Islet precursor cell (in vitro differentiated cells): ENCODE measurements at regions not wholly inside any gene's neighbourhood (a gene's known extent, or its start where the extent isn't known, plus 50 kb on each side); places are given as distances from the start of the nearest gene placed in this dataset.

Experiments
- DNase-seq: peaks from one replicate; pipeline ENCODE4 v3.0.0-alpha.2; 2018

DNA sequence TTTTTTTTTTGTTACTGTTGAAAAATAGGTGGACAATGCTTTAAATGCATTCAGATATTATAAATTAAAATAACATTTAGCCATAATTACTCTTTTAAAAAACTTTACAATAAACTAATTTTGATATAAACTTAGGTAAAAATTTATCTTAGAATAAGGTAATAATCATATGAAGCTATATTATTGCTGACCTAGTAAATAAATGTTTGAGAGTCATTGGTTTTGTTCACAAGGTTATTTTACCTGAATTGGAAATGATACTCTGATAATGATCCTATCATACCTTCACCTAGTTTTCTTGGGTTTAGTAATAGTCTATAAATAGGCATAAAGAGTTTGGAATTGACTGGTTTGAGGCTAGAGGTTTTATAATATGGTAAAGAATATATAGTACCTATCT lies 1076.4 kb upstream of the CDH6 start:
- no peak for DNase-seq

DNA sequence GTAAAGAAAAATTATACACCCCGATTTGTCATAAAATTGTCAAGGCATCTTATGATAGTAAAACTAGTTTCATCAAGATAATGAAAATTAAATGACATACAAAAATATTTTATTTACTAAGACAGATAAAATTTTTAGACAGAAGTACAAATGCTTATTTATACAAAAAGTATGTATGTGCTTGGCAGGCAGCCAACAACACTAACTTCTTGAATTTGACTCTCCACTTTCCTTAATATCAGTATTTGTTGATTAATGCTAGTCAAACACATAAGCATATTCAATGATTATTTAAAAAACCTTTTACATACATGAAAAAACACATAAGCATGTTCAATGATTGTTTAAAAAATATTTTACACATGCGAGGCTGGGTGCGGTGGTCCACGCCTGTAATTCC lies 1079.9 kb upstream of the CDH6 start:
- DNase-seq: no peak

DNA sequence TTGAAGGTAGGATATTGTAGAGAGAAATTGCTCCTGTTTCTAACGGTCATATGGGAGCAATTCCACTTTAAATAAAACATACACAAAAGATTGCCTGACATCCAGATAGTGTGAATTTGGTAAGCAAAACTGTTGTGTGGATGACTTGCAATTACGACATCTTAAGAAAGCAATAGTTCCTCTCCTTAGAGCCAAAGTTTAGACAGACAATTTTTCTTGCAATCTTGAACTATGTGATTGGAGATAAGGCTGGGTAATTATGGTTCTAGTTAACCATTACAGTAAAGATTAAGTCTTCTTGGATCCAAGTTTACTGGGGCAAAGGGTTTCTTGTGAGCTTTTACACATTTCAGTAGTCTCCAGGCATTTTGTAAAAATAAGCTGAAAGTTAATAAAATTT lies 1080.6 kb upstream of the CDH6 start:
- no peak for DNase-seq

DNA sequence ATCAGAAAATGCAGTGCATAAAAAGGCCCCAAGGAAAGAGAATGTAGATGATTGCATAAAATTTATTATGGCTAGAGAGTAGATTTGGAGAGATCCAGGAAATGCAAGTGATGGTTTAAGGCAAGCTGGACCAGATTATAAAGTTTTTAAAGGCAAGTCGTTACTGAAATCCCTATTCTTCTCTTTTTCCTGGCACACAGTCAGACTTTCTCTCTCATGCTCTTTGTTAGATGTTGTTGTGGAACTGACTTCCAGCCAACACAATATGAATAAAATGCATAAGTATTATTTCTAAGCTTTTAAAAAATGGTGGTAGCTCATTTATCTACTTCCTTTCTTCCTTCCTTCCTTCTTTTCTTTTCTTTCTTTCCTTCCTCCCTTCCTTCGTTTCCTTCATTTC lies 1085.4 kb upstream of the CDH6 start:
- no peak for DNase-seq

DNA sequence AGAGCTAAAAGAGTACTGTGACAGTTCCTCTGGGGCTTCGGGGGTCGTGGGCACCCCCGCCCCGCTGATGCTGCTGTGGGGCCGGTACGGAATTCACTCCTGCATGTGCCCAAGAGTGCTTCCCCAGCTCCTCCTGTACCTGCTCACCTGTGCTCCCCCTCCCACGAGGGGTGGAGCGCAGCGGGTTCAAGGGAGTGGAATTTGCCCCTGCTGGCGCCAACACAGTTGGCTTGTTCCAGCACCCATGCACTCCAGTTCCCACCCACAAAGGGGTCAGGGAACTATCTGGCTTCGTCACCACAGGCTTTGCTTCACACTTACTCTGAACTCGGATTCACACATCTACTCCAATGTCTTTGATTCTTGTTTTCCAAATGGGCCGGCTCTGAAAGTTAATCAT lies 1086.9 kb upstream of the CDH6 start:
- no peak for DNase-seq

DNA sequence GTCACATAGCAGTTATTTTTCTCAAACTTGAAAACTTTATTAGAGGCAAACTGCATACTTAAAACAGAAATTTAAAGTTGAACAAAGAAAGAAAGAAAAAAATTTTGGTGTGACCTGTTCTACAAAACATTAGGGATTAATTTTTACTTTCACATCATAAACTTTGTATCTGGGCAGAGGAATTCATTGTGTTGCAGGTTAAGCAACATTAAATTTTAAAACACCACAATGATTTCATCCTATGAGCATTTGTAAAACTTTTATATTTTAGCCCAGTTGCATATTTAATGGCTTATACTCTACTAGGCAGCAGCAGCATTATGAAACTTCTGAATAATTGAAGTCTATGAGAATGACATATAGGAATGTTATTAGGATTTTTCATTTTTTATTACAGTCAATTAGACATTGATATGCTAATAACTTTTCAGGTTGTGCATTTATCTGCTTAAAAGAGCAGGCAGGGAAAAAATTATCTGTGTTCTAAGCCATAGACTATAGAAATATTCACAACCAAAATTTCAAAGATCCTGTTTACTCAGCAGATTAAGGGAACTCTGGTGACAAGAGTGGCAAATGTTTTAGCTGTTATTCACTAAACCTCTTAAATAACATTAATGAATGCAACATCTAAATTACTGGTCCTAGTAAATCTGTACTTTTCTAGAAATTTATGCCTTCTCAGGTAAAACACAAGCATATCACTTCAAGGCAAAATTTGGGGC lies 1088.5 kb upstream of the CDH6 start:
- DNase-seq: no peak

DNA sequence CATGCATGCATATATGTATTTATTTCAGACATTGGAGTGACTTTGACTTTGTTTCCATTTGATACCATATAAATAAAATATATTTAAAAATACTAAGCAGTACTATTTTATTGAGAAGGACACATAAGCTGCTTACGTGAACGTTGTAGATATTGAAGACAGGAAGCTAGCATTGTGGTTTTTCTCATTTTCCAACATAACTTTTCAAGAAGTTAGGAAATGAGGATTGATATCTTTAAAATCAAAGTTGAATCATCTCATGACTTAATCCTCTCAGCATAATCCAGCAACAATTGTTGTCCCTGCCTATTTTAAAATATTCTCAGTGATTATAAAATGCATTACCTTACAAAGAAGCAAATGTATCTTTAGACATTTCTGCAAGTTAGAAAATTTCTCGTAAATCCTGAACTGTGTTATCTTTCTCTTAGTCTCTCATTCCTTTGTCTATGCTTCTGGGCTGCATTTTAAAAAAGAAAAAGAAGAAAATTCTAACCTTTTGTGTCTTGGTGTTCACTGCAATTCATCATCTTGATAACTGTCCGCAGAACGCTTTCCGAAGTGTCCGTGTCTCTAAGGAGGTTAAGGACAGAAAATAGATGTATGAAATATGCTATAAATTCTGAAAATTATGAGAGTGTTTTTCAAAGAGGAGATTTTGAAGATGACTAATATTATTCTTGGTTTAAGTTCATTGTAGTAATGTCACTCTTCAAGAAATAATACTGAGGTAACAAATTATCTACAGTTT lies 1089.9 kb upstream of the CDH6 start:
- DNase-seq: no peak

DNA sequence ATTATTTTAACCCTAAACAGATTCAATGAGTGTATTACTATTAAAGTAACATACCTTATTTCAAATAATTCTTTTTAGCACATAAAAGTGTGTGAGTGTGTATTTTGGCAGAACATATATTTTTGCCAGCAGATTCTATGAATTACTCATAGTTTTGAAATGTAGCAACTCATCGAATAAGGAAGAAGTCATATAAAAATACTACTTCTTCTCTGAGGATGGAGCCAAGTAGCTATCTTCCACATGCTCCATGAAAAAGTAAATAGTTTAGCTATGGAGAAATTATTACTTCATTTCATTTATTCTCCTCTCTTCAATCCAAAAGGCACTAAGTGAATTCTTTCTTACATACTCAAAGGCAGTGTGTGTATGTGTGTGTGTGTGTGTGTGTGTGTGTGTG lies 1090.4 kb upstream of the CDH6 start:
- no peak for DNase-seq

DNA sequence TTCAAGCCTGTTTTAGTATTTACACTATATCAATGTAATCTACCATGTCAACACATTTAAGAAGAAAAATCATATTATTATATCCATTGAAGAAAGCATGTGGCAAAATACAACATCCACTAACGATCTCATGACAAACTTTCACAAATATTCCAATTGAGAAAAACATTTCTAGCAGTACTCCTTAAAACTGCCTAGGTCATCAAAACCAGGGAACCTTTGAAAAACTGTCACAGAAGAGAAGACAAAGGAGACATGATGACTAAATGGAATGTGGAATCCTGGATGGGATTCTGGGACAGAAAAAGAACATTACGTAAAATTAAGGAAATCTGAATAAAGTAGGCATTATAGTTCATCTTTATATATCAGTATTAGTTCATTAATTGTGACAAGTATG lies 1091.3 kb upstream of the CDH6 start:
- no peak for DNase-seq

DNA sequence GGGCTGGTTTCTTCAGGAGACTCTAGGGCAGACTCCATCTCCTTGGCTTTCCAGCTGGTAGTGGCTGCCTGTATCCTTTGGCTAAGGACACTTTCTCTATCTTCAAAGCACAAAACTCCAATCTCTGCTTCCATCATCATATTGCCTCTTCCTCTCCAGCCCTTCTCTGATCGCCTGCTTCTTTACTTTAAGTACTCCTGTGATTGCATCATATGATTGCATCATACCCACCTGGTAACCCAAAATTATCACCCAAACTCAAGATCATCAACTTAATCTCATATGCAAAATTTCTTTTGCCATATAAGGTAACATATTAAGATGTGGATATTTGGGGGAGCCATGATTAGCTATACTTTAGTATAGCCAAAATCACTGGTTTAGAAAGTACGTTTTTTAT lies 1092.6 kb upstream of the CDH6 start:
- no peak for DNase-seq

DNA sequence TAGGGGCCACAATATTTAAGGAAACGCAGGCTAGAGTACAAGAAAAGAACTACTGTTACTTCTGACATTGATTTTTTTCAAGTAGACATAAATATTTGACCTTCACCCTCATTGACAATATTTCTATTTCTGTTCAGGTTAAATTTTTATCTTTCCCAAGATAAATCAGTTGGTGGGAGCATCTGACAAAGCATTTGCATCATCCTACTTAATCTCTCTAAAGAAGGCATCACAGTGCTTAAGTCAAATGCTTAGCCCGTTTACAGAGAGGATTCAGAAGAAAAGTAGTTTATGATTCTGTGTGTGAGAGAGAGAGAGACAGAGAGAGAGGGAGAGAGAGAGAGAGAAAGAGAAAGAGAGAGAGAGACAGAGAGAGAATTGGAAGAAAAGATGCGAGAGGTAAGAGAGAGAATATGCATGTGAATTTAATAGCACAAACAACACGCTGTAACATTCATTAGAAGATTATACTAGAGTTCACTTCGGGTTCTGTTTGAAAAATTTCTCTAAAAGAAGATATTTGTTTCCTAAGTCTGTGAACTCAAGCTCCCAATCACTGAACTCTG lies 1093.3 kb upstream of the CDH6 start:
- no peak for DNase-seq

DNA sequence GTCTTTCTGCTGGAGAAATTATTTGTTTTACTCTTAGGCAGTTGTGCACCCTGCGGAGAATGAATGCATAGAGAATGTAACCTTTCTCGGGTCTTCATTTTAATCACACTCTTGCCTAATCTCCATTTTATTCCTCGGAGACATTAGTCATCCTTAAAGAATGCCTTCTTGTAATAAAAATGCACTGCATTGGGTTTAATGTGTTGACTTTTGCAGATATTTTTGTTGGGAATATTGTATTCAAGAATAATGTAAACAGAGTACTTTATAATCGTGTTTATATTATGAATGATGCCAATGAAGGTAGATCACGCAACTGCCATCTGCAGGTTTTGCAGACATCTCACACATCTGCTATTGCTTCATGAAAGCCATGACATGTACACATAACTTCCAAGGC lies 1093.9 kb upstream of the CDH6 start:
- no peak for DNase-seq

DNA sequence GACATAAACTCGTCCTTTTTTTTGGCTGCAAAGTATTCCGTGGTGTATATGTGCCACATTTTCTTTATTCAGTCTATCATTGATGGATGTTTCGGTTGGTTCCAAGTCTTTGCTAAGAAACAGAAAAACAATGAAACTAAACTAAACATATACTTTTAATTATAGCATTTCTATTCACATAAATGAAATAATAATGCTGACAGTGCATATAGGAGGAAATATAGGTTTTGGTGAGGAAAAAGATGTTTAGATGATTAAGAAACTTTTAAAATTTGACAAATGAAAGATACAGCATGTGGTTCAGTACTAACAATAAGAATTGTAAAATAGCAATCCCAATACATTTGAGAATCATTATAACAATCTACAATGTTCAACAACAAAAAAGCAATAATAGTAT lies 1094.5 kb upstream of the CDH6 start:
- no peak for DNase-seq

DNA sequence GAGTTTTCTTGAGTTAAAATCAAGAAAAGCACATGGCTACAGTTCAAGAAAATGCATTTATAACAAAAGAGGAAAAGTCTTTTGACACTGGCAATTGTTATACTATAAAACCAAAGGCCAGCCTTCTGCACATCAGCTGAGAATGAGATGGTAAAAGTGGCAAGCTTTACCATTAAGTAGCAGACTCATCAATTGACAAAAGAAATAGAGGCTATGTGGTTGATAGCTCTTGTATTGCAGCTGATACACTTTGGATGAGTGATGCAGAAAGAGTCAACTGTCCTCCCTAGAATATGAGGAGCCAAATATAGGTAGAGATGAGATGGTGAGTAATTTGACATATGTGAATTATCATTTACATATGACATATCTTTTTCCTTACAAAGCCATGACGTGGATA lies 1100.9 kb upstream of the CDH6 start:
- no peak for DNase-seq

DNA sequence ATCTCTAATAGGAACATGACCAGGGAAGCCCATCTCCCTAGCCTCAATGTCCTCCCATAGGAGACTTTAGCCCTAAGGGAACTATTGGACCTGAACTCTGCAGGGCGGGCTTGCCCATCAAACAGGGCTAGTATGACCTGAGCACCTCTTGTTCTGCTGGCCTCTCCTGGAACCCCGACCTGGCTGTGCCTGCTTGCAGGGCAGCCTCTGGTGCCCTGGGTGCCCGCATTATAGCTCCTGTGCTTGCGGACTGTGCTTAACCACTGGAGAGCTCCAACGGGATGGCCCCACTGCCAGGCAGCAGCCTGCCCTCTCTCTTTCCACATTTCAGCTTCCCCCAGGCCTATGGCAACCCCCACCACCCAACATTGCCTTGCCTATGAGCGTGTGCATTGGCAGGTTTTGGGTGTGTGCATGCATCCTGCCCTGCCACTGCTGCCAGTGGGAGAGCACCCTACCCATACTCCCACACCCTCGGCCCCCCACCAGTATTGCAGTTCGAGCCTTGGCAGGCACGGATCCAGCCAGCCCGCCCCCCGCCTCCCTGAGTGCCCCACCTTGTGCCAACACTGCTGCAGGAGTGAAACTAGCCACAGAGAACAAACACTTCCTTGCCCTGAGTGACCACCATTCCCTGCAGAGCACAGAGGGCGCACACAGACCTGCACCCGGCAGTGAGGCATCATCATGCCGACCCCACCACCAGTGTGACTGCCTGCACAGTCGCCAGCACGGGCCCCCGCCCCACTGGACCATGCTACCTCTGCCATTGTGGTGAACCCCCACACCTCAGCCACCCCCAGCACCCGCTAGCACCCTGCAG lies 1123.8 kb upstream of the CDH6 start:
- no peak for DNase-seq

DNA sequence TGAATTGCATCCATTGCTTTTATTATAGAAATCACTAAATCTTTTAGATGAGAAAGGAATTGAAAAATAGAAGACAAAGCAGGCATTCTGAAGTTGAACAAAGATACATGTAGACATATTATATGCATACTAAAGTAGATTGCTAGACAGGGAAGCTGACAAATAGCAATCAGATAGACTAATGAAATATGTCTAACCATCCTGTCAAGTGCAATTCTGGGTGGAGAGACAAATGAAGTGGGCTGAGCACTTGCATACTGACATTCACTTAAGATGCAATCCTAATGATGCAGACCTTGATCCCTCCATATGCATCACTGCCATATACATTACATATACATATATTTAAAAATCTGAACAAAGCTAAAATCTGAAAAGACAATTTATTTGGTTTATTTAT lies 1130.0 kb upstream of the CDH6 start:
- DNase-seq: no peak

DNA sequence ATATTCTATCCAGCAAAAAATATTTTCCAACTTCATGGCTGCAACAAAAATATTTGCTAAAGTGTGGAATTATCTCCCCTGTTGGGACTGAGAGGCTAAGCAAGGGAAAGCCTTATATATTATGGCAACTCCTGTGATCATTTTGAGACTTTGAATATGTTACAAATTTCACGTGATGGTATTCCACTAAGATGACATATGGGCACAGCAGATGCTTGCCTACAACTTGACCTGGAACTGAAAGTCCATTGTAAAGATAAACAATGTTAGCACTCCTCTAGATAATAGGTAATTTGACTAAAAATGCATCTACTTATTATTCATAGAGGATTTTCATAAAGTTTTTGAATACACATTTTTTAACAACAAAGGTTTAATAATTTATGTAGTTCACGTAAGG lies 1141.5 kb upstream of the CDH6 start:
- DNase-seq: no peak

DNA sequence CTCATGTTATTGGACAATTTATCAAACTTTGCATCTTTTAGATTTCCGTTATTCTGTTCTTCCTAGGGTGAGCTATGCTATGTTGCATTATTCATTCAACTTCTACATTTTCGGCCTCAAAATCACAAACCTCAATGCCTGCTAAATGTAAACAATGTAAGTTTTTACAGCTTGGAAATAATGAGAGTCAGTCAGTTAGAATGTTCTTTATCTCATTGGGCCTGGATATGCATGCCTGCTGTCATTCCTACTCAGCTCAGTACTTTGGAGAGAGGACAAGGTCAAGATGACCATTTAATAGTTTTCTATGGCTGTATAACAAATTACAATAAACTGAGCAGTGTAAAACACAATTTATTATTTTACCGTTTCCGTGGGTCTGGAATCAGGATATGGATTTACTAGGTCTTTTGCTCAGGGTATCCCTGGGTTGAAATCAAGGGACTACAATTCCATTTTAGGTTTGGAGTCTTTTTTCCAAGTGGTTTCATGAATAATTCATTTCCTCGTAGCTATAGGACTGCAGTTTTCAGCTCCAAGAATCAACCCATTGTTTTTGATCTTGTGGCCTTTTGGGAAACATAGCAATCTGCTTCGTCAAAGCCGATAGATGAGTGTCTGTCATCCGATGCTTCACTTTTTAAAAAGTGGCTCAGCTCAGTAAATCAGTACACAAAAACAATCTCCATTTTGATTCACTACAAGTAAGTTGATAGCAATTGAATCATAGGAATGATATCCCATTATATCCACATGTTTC lies 1143.2 kb upstream of the CDH6 start:
- no peak for DNase-seq

DNA sequence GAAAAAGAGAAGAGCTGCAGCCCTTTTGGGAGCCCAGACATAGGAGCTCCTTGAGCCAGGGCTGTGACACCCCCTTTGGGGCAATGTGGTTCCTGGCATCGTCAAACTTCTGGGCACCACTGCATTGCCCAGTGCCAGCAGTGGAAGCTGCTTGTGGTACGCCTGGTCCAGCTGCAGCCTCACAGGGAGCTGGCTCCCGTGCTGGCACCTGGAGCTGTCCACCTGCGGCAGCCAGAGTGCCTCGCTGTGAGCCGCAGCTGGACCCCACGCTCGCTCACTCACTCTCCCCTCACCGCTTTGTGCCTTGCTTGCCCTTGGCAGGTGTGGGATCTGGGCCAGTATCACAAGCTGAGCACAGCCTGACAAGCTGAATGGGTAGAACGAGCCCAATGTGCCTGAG lies 1150.8 kb upstream of the CDH6 start:
- DNase-seq: no peak

DNA sequence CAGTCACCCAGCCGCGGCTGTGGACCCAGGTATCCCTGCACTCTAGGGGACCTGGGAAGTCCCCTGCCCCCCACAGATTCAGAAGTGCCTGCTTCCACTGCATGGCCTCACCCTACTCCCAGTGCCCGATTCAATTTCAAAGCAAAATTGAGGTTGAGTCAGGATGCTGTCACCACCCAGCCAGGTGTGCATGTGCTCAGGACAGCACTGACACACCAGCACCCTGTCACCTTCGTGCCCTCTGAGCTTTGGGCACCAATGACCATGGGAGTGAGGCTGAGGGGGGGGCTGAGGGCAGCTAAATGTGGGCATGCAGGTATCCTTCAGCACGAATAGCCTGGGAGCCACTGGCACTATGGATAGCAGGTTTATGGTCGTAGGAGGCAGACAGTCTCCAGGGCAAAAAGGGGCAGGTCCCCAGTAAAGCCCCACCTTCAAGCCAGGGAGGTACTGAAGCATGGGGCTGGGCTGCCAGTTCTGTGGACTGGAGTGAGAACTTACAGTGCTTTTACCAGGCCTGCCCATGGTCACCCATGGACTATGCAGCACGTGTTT lies 1151.6 kb upstream of the CDH6 start:
- DNase-seq: no peak

DNA sequence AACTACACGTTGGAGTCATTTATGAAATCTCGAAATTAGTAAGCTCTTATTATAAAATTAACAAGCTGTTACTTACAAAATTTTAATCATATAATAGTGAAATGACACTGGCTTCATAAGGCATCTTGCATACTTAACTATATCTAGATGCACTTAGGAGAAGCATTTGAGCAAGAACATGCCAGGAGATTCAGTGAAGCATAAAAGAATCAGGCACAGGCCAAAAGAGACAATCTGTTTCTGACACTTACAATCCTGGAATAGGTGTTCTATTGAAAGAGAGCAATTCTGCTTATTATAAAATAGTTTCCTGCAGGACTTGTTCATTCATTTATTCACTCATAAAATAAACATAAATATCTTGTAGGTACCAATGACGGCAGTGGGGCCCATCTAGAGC lies 1152.2 kb upstream of the CDH6 start:
- DNase-seq: no peak

DNA sequence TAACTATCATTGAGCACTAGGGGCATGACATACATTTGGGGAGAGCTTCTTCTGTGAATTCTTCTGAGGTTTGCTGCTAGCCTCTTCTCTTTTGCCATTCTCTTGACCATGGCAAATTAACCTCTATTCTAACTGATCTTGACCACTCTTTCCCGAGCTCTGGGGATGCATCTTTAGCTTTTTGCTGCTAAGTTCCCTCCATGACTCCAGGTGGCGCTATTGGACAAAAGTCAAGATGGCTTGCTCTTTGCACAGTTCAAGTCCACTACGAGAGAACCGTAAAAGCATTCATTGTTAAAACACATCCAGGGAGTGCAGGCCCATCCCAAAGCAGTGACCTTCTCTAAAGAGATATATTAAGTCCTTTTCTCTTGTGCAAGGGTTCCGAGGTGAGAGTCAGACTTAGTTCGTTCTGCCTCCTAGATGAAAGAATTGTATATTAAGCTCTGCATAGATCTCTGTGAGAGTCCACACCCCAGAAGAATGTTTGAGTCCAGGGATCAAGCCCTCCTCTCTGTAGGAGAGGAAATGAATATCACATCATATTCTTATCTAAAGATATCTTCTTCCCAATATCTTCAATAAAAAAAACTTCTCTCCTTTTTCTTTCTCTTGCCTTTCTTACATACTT lies 1152.9 kb upstream of the CDH6 start:
- peak; percentile 76 for DNase-seq
